K562 (cell line): ENCODE measurements at regions not wholly inside any gene's neighbourhood (a gene's known extent, or its start where the extent isn't known, plus 50 kb on each side); places are given as distances from the start of the nearest gene placed in this dataset.

Source experiments
- ATAC-seq: fragments of 200-7000 bp; cut with Tn5 transposase; 3 replicates; pipeline ENCODE4 v1.9.1; 2020; ENCODE audit warnings: moderate library complexity
- BruUV-seq: library from RNA; stranded (reverse); fragments of 400-500 nt; replicated peaks from 2 replicates; lab custom pipeline; 2021; lab: Mats Ljungman, UMichigan
- CTCF ChIA-PET: fragments of 300-600 bp; formaldehyde crosslinking; extraction: SDS; loops from one replicate; lab custom pipeline; 2021; ENCODE audit warnings: low intra/inter-chr PET ratio; lab: Yijun Ruan, JAX
- POLR2A ChIA-PET: fragments of 300-600, 350-650 bp; sonication (Branson Sonifier 250); formaldehyde crosslinking; extraction: SDS; loops from one replicate; lab custom pipeline; 2021; ENCODE audit warnings: antibody characterized with exemption, inconsistent platforms; lab: Yijun Ruan, JAX
- DNase-seq, 4 experiments: peaks; one replicate each; pipeline versions ENCODE4 v3.0.0 to v3.0.0-alpha.2; 2011 to 2018; ENCODE audit warnings: low spot score in 3 of 4, mixed read lengths in 3 of 4; ENCODE audit errors: extremely low read depth in 1 of 4
- FAIRE-seq: peaks from 2 replicates; lab custom pipeline; 2011; peaks lifted over from hg19 to GRCh38; lab: Jason Lieb, UNC
- H2AFZ ChIP-seq: 2 replicates; pipeline ENCODE4 v1.6.0; 2011; ENCODE audit warnings: low read depth, low read length, control low read depth, inconsistent platforms
- H3K27ac ChIP-seq: fragments of 200-600 bp; 3 replicates; pipeline ENCODE4 v1.8.0; 2011; ENCODE audit warnings: low read depth, mild to moderate bottlenecking, control low read depth, inconsistent platforms, low read length, moderate library complexity, mixed read lengths; ENCODE audit errors: extremely low read depth
- H3K27me3 ChIP-seq, 2 experiments: fragments of 300-600 bp in 1 of 2; 2 replicates in 1 of 2; 3 replicates in 1 of 2; pipeline versions ENCODE4 v1.6.0 to v1.8.0; 2011; ENCODE audit warnings: inconsistent platforms in 2 of 2, low read length in 2 of 2, mild to moderate bottlenecking in 1 of 2, mixed read lengths in 1 of 2, moderate library complexity in 1 of 2; ENCODE audit not compliant: control insufficient read depth in 2 of 2, insufficient read depth in 2 of 2
- H3K36me3 ChIP-seq: fragments of 300-600 bp; 3 replicates; pipeline ENCODE4 v1.8.0; 2011; ENCODE audit warnings: mild to moderate bottlenecking, low read length, inconsistent platforms; ENCODE audit not compliant: control insufficient read depth, insufficient read depth
- H3K4me1 ChIP-seq, 2 experiments: fragments of 200-600 bp in 1 of 2; replicated peaks in 1 of 2; 2 replicates in 1 of 2; 3 replicates in 1 of 2; pipeline versions ENCODE4 v1.5.1 to v1.8.0; 2011; ENCODE audit warnings: inconsistent platforms in 2 of 2, low read length in 2 of 2, mild to moderate bottlenecking in 1 of 2, mixed read lengths in 1 of 2, moderate library complexity in 1 of 2; ENCODE audit not compliant: control insufficient read depth in 2 of 2, insufficient read depth in 2 of 2
- H3K4me2 ChIP-seq: 2 replicates; pipeline ENCODE4 v1.6.1; 2011; ENCODE audit warnings: low read length, control low read depth, inconsistent platforms, mixed read lengths; ENCODE audit not compliant: insufficient read depth
- H3K4me3 ChIP-seq: fragments of 200-600 bp; sonication (generic), shearing (Covaris generic); 2 replicates; pipeline ENCODE4 v1.5.1; 2016; ENCODE audit warnings: control low read depth, inconsistent platforms
- H3K79me2 ChIP-seq: fragments of 200-600 bp; 3 replicates; pipeline ENCODE4 v1.8.0; 2011; ENCODE audit warnings: low read length, inconsistent platforms; ENCODE audit not compliant: control insufficient read depth, insufficient read depth
- H3K9ac ChIP-seq, 2 experiments: 2 replicates each; pipeline versions ENCODE4 v1.6.0 to v1.6.1; 2011; ENCODE audit warnings: low read depth in 2 of 2, low read length in 2 of 2, control low read depth in 1 of 2, inconsistent platforms in 1 of 2, mild to moderate bottlenecking in 1 of 2, mixed read lengths in 1 of 2; ENCODE audit not compliant: insufficient read depth in 1 of 2
- H3K9me1 ChIP-seq: one replicate; pipeline ENCODE4 v1.6.0; 2011; ENCODE audit warnings: inconsistent platforms, mild to moderate bottlenecking, low read length, moderate library complexity; ENCODE audit not compliant: control insufficient read depth, insufficient read depth
- H3K9me3 ChIP-seq: replicated peaks from 2 replicates; pipeline ENCODE4 v1.5.1; 2011; ENCODE audit warnings: low read depth, low read length, inconsistent platforms; ENCODE audit not compliant: control insufficient read depth, insufficient read depth
- H4K20me1 ChIP-seq: replicated peaks from 2 replicates; pipeline ENCODE4 v1.6.1; 2011; ENCODE audit warnings: low read length, inconsistent platforms, mixed read lengths; ENCODE audit not compliant: control insufficient read depth, insufficient read depth
- EWSR1 ChIP-seq: fragments of 450-650 bp; IDR thresholded peaks from 2 replicates; pipeline ENCODE4 v1.6.1; 2018; ENCODE audit warnings: borderline replicate concordance, mild to moderate bottlenecking, low read depth, moderate library complexity; ENCODE audit not compliant: partially characterized antibody
- RFX5 ChIP-seq: IDR thresholded peaks from 2 replicates; pipeline ENCODE4 v1.6.1; 2011; ENCODE audit warnings: low read depth, mild to moderate bottlenecking, improper control_type of control experiment, low read length
- SAP30 ChIP-seq: fragments of 200-600 bp; sonication (generic); IDR thresholded peaks from 2 replicates; pipeline ENCODE4 v1.6.1; 2012; ENCODE audit warnings: borderline replicate concordance, low read depth, mild to moderate bottlenecking, moderate library complexity, low read length, control low read depth, inconsistent platforms; ENCODE audit not compliant: insufficient read depth, poor library complexity, severe bottlenecking
- TARDBP ChIP-seq: fragments of 450-650 bp; IDR thresholded peaks from 2 replicates; pipeline ENCODE4 v1.6.1; 2016
- TRIM28 ChIP-seq: fragments of 450-650 bp; IDR thresholded peaks from 2 replicates; pipeline ENCODE4 v1.6.1; 2017
- ZNF24 ChIP-seq: fragments of 450-650 bp; IDR thresholded peaks from 2 replicates; pipeline ENCODE4 v1.6.1; 2016
- ZNF41 ChIP-seq: fragments of 250-450 bp; sonication (Bioruptor Pico); conservative IDR thresholded peaks from 2 replicates; pipeline ENCODE4 v1.4.0; 2020; ENCODE audit warnings: mild to moderate bottlenecking
- WGBS: fragments of 100-300 bp; shearing (Covaris generic); methylation state at CpG from one replicate; pipeline ENCODE4 v1.1.6; 2016; ENCODE audit warnings: low coverage, mixed read lengths; ENCODE audit not compliant: insufficient coverage; ENCODE audit errors: missing lambda C conversion rate; 5-methylcytosine and 5-hydroxymethylcytosine counted together
- in situ Hi-C: fragments of 300-500 bp; cut with MboI; formaldehyde crosslinking; loops from 4 replicates; pipeline ENCODE4 v1.15.0; 2018; ENCODE audit warnings: inconsistent platforms, mixed read lengths
- intact Hi-C: fragments of 100-400 bp; cut with micrococcal nuclease; formaldehyde crosslinking; loops from 2 replicates; pipeline ENCODE4 v1.14.2; 2022
- TF ChIP-seq, protein P1 (sequence below): fragments of 250-450 bp; sonication (Bioruptor Pico); IDR thresholded peaks from 2 replicates; pipeline ENCODE4 v1.5.0; 2021
- TF ChIP-seq, protein P2 (sequence below): sonication (generic); formaldehyde crosslinking; IDR thresholded peaks from 2 replicates; pipeline ENCODE4 v1.5.0; 2020; ENCODE audit warnings: missing genetic modification reagents

GRCh38 chr2:217725409-217725808, 277.4 kb downstream of the TNS1 start:
- no peaks in the 10 kb centered on the region for H3K4me1 ChIP-seq
- peaks cover 2 to 25% of the 10 kb centered on the region in 2 experiments; a peak in 4 of 5 replicates for H3K27me3 ChIP-seq
- no peak for TF ChIP-seq TARDBP
- TF ChIP-seq, protein P1, sequence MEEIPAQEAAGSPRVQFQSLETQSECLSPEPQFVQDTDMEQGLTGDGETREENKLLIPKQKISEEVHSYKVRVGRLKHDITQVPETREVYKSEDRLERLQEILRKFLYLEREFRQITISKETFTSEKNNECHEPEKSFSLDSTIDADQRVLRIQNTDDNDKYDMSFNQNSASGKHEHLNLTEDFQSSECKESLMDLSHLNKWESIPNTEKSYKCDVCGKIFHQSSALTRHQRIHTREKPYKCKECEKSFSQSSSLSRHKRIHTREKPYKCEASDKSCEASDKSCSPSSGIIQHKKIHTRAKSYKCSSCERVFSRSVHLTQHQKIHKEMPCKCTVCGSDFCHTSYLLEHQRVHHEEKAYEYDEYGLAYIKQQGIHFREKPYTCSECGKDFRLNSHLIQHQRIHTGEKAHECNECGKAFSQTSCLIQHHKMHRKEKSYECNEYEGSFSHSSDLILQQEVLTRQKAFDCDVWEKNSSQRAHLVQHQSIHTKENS (CRISPR knock-in tag), result no peak
- TF ChIP-seq RFX5, result no peak
- no peak for TF ChIP-seq ZNF41 (CRISPR knock-in tag)
- no peak for TF ChIP-seq EWSR1
- TF ChIP-seq, protein P2, sequence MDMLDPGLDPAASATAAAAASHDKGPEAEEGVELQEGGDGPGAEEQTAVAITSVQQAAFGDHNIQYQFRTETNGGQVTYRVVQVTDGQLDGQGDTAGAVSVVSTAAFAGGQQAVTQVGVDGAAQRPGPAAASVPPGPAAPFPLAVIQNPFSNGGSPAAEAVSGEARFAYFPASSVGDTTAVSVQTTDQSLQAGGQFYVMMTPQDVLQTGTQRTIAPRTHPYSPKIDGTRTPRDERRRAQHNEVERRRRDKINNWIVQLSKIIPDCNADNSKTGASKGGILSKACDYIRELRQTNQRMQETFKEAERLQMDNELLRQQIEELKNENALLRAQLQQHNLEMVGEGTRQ (CRISPR knock-in tag), result no peak
- no peak for TF ChIP-seq ZNF24
- TF ChIP-seq SAP30, result no peak
- TF ChIP-seq TRIM28, result no peak
- TF ChIP-seq, all 486 proteins: peak for 0
- intact Hi-C loops, result no loop called here
- Histone ChIP-seq H2AFZ (no peak overlapping the region), H3K36me3 (no peaks in the 10 kb centered on the region), H3K9me3 (no peaks in the 10 kb centered on the region), H3K27ac (no peak overlapping the region), H3K9me1 (no peaks in the 10 kb centered on the region), H4K20me1 (no peaks in the 10 kb centered on the region), H3K4me2 (no peak overlapping the region), H3K4me3 (no peak overlapping the region), H3K79me2 (no peaks in the 10 kb centered on the region), H3K9ac (no peak overlapping the region)
- DNase-seq, result no peak
- no peak for ATAC-seq
- WGBS, result 0% methylated on average over 4 of the region's 4 CpGs
- in situ Hi-C loops, result no loop called here
- POLR2A ChIA-PET, result no interaction called here
- no peak for FAIRE-seq
- no TSS peak for BruUV-seq
- CTCF ChIA-PET, result no interaction called here
